A673 (cell line): ENCODE measurements at regions not wholly inside any gene's neighbourhood (a gene's known extent, or its start where the extent isn't known, plus 50 kb on each side); places are given as distances from the start of the nearest gene placed in this dataset.

ENCODE experiments used
- CTCF ChIP-seq: fragments of 300-800, 200-600 bp; sonication (generic); conservative IDR thresholded peaks from 2 replicates; pipeline ENCODE4 v1.5.1; 2017; ENCODE audit warnings: low read depth, mild to moderate bottlenecking, antibody characterized with exemption, low read length, moderate library complexity, mixed read lengths
- EZH2 ChIP-seq: fragments of 200-600 bp; sonication (generic); IDR thresholded peaks from 2 replicates; pipeline ENCODE4 v1.6.1; 2017; ENCODE audit warnings: borderline replicate concordance, low read depth, mild to moderate bottlenecking, mixed read lengths, antibody characterized with exemption, low read length; ENCODE audit not compliant: poor library complexity, severe bottlenecking

DNA sequence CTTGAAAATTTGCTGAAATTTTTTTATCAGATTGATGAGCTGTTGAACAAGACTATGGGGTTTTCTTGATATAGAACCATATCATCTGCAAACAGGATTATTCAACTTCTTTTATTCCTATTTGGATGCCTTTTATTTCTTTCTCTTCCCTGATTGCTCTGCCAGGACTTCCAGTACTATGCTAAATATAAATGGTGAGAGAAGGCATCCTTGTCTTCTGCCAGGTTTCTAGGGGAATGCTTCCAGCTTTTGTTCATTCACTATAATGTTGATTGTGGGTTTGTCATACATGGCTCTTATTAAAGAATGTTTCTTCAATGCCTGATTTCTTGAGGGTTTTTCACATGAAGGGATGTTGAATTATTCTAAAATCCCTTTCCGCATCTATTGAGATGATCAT, 1139.5 kb downstream of the FAM133A start:
- TF ChIP-seq CTCF = no peak
- TF ChIP-seq EZH2 = no peak
